IPS DF 6.9 (cell line): ENCODE measurements at regions not wholly inside any gene's neighbourhood (a gene's known extent, or its start where the extent isn't known, plus 50 kb on each side); places are given as distances from the start of the nearest gene placed in this dataset.

Experiments used
- DNase-seq: peaks from one replicate; pipeline ENCODE4 v3.0.0-alpha.2; 2013; ENCODE audit warnings: low read depth, low spot score
- H3K27ac ChIP-seq: one replicate; pipeline ENCODE4 v1.5.1; 2013; ENCODE audit warnings: low read length, control low read depth
- H3K27me3 ChIP-seq: 2 replicates; pipeline ENCODE4 v1.6.1; 2013; ENCODE audit warnings: mild to moderate bottlenecking, low read length; ENCODE audit not compliant: control insufficient read depth, insufficient read depth
- H3K36me3 ChIP-seq: 2 replicates; pipeline ENCODE4 v1.6.1; 2013; ENCODE audit warnings: low read length; ENCODE audit not compliant: control insufficient read depth, insufficient read depth
- H3K4me1 ChIP-seq: 2 replicates; pipeline ENCODE4 v1.6.1; 2013; ENCODE audit warnings: low read length; ENCODE audit not compliant: control insufficient read depth, insufficient read depth
- H3K4me3 ChIP-seq: 2 replicates; pipeline ENCODE4 v1.5.1; 2013; ENCODE audit warnings: mild to moderate bottlenecking, low read length
- H3K9me3 ChIP-seq: 2 replicates; pipeline ENCODE4 v1.6.1; 2013; ENCODE audit warnings: low read length, inconsistent platforms; ENCODE audit not compliant: control insufficient read depth, insufficient read depth
- WGBS: extraction: QIAGEN DNeasy Blood & Tissue Kit; methylation state at CpG from one replicate; pipeline ENCODE4 v1.1.7; 2013; ENCODE audit warnings: mixed read lengths, missing lambda C conversion rate; ENCODE audit not compliant: insufficient read length, insufficient coverage; 5-methylcytosine and 5-hydroxymethylcytosine counted together

DNA sequence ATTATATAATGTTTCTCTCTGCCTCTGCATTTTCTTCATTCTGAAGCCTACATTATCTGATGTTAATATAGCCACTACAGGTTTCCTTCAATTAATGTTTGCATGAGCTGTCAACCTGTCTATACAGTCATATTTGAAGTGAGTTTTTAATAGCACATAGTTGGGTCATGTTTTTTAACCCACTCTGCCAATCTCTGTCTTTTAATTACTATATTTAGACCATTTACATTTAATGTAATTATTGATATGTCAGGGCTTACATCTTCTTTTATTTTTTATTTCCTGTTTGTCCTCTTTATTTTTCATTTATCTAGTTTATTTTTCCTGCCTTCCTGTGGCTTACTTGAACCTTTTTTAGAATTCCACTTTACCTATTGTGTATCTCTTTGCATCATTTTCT, 124.3 kb upstream of the PDE1C start:
- no peaks in the 10 kb centered on the region for H3K9me3 ChIP-seq
- H3K27ac ChIP-seq, result no peak overlapping the region
- no peak overlapping the region for H3K4me3 ChIP-seq
- no peak for DNase-seq
- no peaks in the 10 kb centered on the region for H3K4me1 ChIP-seq
- H3K36me3 ChIP-seq, result no peaks in the 10 kb centered on the region
- no peaks in the 10 kb centered on the region for H3K27me3 ChIP-seq

DNA sequence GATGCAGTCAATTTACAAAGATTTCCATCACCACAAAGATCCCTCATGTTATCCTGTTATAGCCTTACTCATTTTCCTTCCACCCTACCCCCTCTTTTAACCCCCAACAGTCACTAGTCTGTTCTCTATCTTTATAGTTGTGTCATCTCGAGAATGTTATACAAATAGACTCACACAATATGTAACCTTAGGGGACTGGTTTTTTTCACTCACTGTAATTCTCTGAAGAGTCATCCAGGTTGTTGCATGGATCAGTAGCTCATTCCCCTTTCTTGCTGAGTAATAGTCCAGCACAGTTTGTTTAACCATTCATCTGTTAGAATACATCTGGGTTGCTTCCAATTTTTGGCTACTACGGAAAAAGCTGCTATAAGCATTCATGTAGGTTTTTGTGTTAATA, 121.1 kb upstream of the PDE1C start:
- H3K27me3 ChIP-seq, result no peaks in the 10 kb centered on the region
- no peaks in the 10 kb centered on the region for H3K9me3 ChIP-seq
- H3K36me3 ChIP-seq, result no peaks in the 10 kb centered on the region
- no CpG with 5 or more reads among the region's 2 CpGs for WGBS
- H3K4me3 ChIP-seq, result no peak overlapping the region
- H3K4me1 ChIP-seq, result no peaks in the 10 kb centered on the region
- H3K27ac ChIP-seq, result no peak overlapping the region
- no peak for DNase-seq

DNA sequence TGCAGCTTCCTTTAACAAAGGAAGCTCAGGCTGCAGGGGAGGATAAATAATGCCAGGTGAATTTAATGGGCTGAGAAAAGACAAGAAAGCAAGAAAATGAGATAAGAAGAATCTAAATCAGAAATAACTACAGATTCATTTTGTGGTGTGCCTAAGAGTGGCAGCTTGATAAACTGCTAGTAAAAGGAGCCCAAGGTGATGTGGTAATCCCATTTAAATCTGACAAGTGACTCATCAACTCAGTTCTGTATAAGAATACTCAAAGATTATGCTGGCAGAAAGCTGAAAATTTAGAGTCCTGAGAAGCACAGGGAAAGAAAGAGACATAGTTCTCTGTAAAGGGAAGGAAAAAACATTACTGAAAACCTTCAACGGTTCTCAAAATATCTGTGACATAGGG, 109.4 kb upstream of the PDE1C start:
- Histone ChIP-seq H3K36me3 (no peaks in the 10 kb centered on the region), H3K4me3 (no peak overlapping the region), H3K9me3 (no peaks in the 10 kb centered on the region), H3K4me1 (0 out of 2 replicates have a peak, but pooled peaks cover 1% of the 10 kb centered on the region), H3K27me3 (no peaks in the 10 kb centered on the region), H3K27ac (no peak overlapping the region)
- WGBS, result no CpG with 5 or more reads among the region's 1 CpG
- no peak for DNase-seq

DNA sequence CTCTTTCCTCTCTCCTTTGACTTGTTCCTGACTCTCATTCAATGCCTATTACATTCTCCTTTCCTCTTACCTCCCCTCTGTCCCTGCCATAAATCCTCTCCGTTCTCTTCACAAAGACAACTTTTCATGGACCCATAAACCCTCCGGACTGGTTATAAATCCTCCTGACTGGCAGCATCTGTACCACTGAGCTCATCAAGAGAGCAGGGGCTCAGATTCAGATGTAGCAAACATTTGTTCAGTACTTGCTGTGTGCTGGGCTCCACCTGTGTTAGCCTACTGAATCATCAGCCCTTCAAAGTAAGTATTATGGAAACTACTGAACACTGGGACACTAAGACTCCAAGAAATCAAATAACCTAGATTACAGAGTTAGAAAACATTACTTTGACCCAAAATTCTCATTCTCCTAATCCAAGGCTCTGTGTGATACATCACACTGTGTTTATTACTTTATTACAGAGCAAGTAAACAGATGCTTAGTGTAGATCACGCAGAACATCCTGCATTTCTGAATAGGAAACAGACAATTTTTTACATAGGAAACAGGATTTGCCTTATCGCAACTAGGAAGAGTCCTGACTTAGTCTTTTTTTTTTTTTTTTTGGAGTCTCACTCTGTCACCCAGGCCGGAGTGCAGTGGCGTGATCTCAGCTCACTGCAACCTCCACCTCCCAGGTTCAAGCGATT, 108.6 kb upstream of the PDE1C start:
- Histone ChIP-seq H3K36me3 (no peaks in the 10 kb centered on the region), H3K27me3 (no peaks in the 10 kb centered on the region), H3K9me3 (no peaks in the 10 kb centered on the region), H3K4me1 (0 out of 2 replicates have a peak, but pooled peaks cover 1% of the 10 kb centered on the region), H3K4me3 (no peak overlapping the region), H3K27ac (no peak overlapping the region)
- 100% methylated on average over 1 of the region's 7 CpGs for WGBS
- no peak for DNase-seq

DNA sequence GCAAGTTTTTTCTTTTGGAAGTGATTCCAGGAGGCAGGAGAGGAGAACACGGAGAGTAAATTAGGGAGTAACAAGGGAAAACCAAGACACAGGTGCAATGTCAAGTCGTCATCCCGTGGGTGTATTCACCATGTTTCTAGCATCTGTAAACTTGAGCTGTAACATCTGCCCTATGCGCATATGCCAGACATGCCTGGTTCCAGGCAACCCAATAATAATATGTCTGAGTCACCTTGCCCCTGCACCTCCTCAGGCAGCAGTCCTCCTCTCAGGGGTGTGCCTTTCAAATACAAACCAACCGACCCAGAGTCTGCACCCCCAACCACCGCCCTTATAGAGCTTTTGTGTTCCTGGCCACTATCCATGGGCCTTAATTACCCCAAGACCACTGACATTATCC, 107.0 kb upstream of the PDE1C start:
- H3K27ac ChIP-seq, result no peak overlapping the region
- H3K9me3 ChIP-seq, result no peaks in the 10 kb centered on the region
- H3K36me3 ChIP-seq, result no peaks in the 10 kb centered on the region
- H3K4me3 ChIP-seq, result no peak overlapping the region
- H3K27me3 ChIP-seq, result no peaks in the 10 kb centered on the region
- WGBS, result no CpG with 5 or more reads among the region's 6 CpGs
- 0 out of 2 replicates have a peak, but pooled peaks cover 1% of the 10 kb centered on the region for H3K4me1 ChIP-seq
- DNase-seq, result no peak

DNA sequence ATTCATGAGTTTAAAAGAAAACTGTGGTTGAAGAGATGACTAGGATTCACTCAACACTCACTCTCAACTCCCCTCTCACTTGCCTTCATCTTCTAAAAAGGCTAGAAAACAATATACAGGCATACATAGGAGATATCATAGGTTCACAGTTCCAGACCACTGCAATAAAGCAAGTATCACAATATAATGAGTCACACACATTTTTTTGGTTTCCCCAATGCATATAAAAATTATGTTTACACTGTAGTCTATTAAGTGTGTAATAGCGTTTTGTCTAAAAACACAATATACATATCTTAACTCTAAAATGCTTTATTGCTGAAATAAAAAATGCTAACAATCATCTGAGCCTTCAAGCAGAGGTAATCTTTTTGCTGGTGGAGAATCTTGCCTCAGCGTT, 104.9 kb upstream of the PDE1C start:
- no peak for DNase-seq
- Histone ChIP-seq H3K4me1 (0 out of 2 replicates have a peak, but pooled peaks cover 1% of the 10 kb centered on the region), H3K27ac (no peak overlapping the region), H3K4me3 (no peak overlapping the region), H3K36me3 (no peaks in the 10 kb centered on the region), H3K27me3 (no peaks in the 10 kb centered on the region), H3K9me3 (no peaks in the 10 kb centered on the region)
- WGBS, result no CpG with 5 or more reads among the region's 2 CpGs

DNA sequence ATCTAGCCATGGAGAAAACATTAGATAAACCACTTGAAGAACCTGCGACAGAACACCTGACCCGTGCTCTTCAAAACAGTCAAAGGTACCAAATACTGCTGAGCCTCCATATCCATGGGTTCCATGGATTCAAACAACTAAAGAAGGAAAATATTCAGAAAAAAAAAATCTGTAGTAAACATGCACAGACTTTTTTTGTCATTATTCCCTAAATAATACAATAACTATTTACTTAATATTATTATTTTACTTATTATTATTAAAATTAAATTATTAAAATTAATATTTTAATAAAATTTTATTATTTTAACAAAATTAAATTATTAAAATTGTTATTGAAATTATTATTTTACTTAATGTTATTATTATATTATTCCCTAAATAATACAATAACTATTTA, 101.0 kb upstream of the PDE1C start:
- Histone ChIP-seq H3K27me3 (no peaks in the 10 kb centered on the region), H3K4me3 (no peak overlapping the region), H3K4me1 (no peaks in the 10 kb centered on the region), H3K27ac (no peak overlapping the region), H3K9me3 (no peaks in the 10 kb centered on the region), H3K36me3 (no peaks in the 10 kb centered on the region)
- no peak for DNase-seq
- WGBS, result no CpG with 5 or more reads among the region's 2 CpGs

DNA sequence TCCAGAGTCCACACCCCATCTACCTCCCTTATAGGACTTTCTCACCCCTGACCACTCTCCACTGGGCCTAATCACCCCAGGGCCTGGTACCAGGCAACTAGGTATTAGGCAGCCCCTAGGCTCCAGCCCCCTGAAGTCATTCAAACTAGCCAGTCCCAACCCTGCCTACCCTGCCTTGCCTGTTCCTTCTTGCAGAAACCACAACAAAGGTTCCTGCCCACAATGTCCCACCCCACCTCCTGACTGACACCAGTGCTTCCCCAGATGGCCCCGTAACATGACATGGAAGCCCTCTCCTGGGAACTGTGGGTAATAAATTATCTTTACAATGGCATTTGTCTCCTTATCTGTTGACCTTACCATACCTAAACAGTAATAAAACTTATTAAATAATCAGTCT, 100.6 kb upstream of the PDE1C start:
- Histone ChIP-seq H3K27ac (no peak overlapping the region), H3K4me3 (no peak overlapping the region), H3K4me1 (no peaks in the 10 kb centered on the region), H3K36me3 (no peaks in the 10 kb centered on the region), H3K27me3 (no peaks in the 10 kb centered on the region), H3K9me3 (no peaks in the 10 kb centered on the region)
- DNase-seq, result no peak
- no CpG with 5 or more reads among the region's 1 CpG for WGBS

DNA sequence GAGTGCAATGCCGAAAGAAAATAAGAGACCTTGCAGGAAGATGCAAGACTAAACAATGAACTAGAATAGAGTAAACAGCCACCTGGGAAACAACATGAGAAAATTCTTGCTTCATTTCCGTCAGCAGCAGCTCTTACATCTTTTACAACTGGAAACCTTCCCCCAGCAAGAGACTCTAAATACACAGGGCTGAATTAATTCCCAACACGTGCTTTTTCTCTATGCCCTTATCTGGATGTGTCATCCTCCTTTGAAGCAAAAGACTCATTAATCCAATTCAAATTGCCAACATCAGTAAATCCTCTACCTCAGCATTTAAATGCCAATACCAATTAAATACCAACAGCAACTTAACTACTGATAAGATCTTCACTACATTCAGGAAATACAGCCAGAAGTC, 99.0 kb upstream of the PDE1C start:
- Histone ChIP-seq H3K36me3 (no peaks in the 10 kb centered on the region), H3K4me3 (no peak overlapping the region), H3K27me3 (no peaks in the 10 kb centered on the region), H3K27ac (no peak overlapping the region), H3K9me3 (no peaks in the 10 kb centered on the region), H3K4me1 (no peaks in the 10 kb centered on the region)
- WGBS, result no CpG with 5 or more reads among the region's 3 CpGs
- no peak for DNase-seq

DNA sequence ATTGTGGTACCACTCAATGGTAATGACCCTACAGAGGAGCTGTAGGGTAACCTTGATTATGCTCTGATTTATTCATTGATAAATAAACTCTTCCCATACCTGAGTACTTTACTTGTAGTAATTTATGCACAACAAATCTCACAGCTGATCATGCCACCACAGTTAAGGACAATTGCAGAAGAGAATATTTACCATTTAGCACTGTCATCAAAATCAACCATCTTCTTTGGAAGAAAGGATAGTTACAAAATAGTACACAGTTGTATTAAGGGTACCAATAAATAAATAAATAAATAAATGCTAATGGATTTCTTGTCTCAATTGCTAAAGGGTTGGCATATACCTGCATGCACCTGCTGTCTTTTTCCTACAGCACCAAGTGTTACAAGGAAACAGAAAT, 97.6 kb upstream of the PDE1C start:
- H3K27me3 ChIP-seq, result no peaks in the 10 kb centered on the region
- no peak overlapping the region for H3K4me3 ChIP-seq

DNA sequence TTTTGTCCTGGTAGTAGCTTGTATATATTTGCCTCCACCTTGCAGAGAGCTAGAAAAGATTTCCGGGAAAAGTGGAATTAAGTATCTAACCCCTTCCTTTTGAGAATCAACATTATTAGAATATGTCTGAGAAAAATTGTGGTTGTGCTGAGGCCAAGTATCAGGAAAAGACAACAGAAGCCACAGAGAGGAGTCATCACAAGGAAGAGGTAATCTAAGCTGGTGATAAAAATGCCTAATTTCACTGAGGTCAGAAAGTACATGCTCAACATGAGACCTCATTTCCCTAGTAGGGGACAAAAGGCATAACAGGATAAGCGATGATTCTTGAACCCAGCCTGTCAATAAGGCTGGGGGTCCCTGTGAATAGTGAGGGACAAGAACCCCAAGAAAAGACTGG, 97.0 kb upstream of the PDE1C start:
- H3K36me3 ChIP-seq, result no peaks in the 10 kb centered on the region
- H3K4me3 ChIP-seq, result no peak overlapping the region
- WGBS, result no CpG with 5 or more reads among the region's 2 CpGs
- no peak for DNase-seq
- no peaks in the 10 kb centered on the region for H3K9me3 ChIP-seq
- H3K27me3 ChIP-seq, result no peaks in the 10 kb centered on the region
- no peak overlapping the region for H3K27ac ChIP-seq
- H3K4me1 ChIP-seq, result no peaks in the 10 kb centered on the region; the same call in 1 of the 2 replicates

More for the DNA sequence above, 97.6 kb upstream of the PDE1C start:
- DNase-seq, result no peak
- Histone ChIP-seq H3K4me1 (no peaks in the 10 kb centered on the region; the same call in 1 of the 2 replicates), H3K36me3 (no peaks in the 10 kb centered on the region), H3K9me3 (no peaks in the 10 kb centered on the region), H3K27ac (no peak overlapping the region)
